ENCODE measurements at regions not wholly inside any gene's neighbourhood (a gene's known extent, or its start where the extent isn't known, plus 50 kb on each side); places are given as distances from the start of the nearest gene placed in this dataset.

GRCh38 chr18:46324087-46324955 lies 220.1 kb downstream of the HAUS1 start:
- TF ChIP-seq POLR2A (IDR thresholded peaks at IDR 0.05; ENCODE audit: low read length): no peak
- TF ChIP-seq, protein P1, sequence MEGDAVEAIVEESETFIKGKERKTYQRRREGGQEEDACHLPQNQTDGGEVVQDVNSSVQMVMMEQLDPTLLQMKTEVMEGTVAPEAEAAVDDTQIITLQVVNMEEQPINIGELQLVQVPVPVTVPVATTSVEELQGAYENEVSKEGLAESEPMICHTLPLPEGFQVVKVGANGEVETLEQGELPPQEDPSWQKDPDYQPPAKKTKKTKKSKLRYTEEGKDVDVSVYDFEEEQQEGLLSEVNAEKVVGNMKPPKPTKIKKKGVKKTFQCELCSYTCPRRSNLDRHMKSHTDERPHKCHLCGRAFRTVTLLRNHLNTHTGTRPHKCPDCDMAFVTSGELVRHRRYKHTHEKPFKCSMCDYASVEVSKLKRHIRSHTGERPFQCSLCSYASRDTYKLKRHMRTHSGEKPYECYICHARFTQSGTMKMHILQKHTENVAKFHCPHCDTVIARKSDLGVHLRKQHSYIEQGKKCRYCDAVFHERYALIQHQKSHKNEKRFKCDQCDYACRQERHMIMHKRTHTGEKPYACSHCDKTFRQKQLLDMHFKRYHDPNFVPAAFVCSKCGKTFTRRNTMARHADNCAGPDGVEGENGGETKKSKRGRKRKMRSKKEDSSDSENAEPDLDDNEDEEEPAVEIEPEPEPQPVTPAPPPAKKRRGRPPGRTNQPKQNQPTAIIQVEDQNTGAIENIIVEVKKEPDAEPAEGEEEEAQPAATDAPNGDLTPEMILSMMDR (IDR thresholded peaks at IDR 0.05): no peak
- no peak for TF ChIP-seq EP300 (IDR thresholded peaks at IDR 0.05)

Measured in A549 (cell line).